Stomach (tissue), 4 donors: ENCODE measurements at regions not wholly inside any gene's neighbourhood (a gene's known extent, or its start where the extent isn't known, plus 50 kb on each side); places are given as distances from the start of the nearest gene placed in this dataset.

Experiments
- CTCF ChIP-seq, 7 experiments: fragments of 450-650 bp in 4 of 7; fragments of 200-600 bp in 3 of 7; sonication (generic) in 3 of 7; IDR thresholded peaks; one replicate each; pipeline ENCODE4 v1.5.1; 2016 to 2019; ENCODE audit warnings: antibody characterized with exemption in 7 of 7, control low read depth in 2 of 7, mild to moderate bottlenecking in 1 of 7
- EP300 ChIP-seq: sonication (generic); formaldehyde crosslinking; IDR thresholded peaks from one replicate; pipeline ENCODE4 v1.6.1; 2017; ENCODE audit warnings: antibody characterized with exemption

- TF ChIP-seq CTCF (IDR thresholded peaks at IDR 0.05) (no peak), EP300 (no peak)
These were observed 128.4 kb upstream of the USP25 start for GRCh38 chr21:15601390-15601789.
